GM03348 (cell line): ENCODE measurements at regions not wholly inside any gene's neighbourhood (a gene's known extent, or its start where the extent isn't known, plus 50 kb on each side); places are given as distances from the start of the nearest gene placed in this dataset.

Experiments used
- DNase-seq: peaks from one replicate; pipeline ENCODE4 v3.0.0; 2012; ENCODE audit warnings: low spot score

DNA sequence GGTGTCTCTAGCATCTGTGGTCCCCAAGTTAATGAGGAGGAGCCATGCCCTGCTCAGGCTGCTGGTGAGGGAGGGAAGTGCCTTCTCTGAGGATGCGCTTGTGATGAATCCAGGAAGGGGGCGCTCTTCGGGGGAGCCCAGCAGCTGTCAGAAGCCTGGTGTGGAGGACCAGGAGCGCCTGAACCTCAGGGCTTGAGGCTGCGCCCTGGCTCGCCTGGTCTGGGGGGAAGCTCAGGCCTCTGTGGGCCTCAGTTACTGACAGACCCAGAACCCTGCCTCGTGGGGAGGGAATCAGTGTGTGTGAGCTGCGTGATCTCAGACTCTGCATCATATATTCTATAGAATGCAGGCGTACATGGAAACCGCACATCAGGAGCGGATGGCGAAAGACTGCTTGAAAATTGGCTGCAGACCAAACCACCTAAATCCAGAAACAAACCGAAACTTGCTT is 126.1 kb downstream of the SEC14L1 start:
- no peak for DNase-seq

- no peak for DNase-seq
These were observed 129.2 kb downstream of the SEC14L1 start for GRCh38 chr17:77269696-77270681.

GRCh38 chr17:77271411-77271810 is 130.6 kb downstream of the SEC14L1 start:
- DNase-seq: no peak

DNA sequence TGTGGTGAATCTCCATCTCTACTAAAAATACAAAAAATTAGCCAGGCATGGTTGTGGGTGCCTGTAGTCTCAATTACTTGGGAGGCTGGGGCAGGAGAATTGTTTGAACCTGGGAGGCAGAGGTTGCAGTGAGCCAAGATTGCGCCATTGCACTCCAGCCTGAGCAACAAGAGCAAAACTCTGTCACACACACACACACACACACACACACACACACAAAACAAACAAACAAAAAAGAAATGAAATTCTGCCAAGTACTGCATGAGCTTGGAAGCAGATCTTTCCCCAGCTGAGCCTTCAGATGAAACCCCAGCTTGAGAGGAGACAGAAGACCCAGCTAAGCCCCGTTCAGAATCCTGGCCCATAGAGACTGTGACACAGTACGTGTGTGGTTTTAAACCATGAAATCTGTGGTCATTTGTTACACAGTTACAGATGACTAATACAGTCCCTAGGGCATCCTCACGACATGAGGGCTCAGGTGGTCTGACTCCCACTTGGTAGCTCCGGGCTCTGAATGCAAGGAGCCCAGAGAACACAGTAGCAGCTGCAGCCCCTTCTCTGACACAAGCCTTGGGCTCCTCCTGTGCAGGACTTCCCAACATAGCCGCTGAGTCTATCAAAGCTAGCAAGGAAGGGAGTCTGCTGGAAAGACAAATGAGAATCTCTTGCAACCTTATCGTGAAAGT is 132.8 kb downstream of the SEC14L1 start:
- no peak for DNase-seq

GRCh38 chr17:77274096-77274845 is 133.5 kb downstream of the SEC14L1 start:
- no peak for DNase-seq

GRCh38 chr17:77279448-77280303 is 138.9 kb downstream of the SEC14L1 start:
- no peak for DNase-seq

DNA sequence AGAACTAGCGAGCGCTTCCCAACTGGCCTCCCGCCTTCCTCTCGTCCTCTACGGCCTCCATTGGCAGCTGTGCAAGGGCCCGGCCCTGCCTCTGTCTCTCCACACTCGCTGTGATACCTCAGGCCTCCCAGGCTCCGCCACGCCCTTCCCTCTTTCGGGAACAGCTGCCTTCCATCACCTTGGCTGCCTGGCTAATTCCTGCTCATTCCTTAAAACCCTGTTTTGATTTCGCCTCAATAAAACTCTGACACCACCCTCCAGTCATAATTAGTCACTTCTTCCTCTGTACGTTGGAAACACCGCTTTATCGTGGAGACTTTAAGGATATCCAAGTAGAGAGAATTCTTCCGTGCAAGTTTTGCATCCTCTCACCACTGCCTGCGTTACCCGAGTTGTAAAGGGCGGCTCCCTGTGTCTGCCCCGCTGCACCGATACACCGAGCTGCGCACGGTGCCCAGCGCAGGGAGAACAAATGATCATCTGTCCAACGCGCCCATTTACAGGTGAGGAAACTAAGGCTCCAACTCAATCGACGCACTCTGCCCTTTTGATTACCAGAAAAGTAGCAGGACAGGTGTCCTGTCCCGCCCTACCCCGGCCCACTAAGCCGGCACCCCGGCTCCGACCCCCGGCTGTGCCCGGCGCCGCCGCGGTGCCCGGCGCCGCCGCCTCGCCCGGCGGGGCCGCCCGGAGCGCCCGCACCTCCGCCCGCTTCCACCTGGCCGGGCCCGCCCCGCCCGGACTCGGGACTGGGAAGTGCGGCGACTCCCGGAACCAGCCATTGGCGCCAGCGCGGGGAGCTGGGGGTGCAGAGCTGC is 139.7 kb downstream of the SEC14L1 start:
- no peak for DNase-seq

DNA sequence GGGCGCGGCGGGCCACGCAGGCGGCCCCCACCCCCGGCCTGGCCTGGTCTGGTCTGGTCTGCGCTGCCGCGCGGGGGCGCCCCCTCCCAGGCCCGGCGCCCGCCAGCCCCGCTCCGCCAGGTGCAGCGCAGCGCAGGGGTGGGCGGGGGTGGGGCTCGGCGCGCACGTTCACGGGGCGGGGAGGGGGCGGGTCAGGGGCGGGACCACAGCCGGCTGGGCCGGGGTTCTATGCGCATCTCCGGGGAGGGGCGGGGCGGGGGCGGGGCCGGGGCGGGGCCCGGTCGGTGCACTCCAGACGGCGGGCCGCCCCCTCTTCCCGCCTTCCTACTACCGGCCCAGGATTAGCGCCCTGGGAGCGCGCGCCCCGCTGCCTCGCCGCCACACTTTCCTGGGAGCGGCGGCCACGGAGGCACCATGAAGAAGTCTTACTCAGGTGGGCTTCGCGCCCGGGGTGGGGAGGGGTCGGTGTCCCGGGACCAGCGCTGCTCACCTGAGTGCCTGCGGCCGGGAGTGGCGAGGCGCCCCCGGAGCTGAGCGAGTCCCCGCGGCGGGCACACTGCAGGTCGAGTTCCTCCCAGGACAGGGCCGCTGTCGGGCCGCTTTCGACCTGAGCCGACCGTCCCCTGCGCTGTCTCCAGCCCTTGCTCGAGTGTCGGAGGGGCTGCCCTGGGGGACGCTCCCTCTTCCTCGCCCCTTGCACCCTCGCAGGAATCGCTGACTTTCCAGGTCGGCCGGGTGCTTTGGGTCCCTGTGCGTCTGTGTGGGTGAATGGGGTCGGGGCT is 140.5 kb downstream of the SEC14L1 start:
- peak; percentile 88 for DNase-seq

DNA sequence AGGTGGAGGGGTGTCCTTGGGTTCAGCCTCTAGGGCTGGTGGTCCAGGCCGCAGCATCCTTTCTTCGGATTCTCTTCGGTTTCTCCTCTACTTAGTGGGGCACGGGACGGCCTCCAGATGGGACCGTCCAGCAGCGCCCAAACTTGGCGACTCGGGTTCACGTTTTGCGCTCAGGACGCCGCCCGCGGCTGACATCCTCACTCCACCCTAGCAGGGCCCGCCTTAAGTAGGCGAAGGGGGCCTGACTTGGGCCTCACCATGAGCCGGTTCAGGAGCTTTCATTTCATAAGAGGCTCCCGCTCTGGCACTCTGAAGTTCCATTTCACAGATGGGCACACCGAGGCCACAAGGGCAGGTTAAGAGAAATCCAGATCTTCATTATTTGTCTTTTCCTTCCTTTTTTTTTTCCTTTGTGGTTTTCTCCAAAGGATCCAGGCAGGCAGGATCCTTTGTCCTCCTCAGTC is 141.2 kb downstream of the SEC14L1 start:
- DNase-seq: no peak

DNA sequence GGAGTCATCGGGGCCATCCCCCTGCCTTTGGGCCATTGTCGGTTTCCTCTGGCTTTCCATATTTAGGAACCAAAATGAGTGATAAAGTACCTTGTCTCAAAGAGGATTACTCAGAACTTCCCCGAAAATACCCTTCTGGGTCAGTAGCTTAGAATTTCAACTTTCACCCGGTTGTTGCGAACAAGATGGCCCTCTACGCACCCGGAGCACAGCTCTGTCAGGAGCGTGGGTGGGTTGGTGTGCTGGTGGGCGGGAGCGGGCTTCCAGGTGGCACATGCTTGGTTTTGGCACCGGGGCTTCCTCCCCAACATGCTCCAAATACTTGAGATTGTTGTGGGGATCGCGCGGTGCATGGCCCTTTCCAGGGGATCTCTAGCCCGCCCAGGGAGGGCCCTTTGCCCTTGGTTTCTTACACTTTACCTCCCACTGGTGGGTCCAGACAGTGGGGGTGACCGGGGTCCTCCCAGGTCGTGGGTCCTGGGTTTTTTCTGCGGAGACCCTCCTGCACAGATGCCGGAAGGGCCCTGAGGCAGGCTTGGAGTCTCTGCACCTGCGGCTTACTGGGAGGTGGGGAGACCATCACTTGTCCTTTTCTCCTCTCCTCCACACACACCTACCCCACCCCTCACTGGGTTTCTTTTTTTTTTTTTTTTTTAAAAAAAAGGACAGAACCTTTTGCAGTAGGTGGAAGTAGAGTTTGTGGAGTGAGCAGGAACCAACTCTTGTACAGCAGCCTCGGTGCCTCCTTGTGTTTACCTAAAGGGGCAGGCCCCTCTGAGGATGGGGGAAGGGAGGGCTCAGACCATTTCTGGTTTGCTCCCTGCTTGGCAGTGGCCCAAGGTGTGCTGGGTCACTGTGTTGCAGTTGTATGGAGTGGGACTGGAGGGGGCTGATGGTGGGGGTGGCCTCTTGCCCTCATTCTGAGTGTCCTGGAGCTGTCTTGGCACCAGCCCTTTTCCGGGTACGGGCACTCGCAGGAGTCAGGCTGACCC is 142.1 kb downstream of the SEC14L1 start:
- DNase-seq: no peak

GRCh38 chr17:77284023-77284617 is 143.4 kb downstream of the SEC14L1 start:
- no peak for DNase-seq

GRCh38 chr17:77285594-77286390 is 145.0 kb downstream of the SEC14L1 start:
- peak; percentile 94 for DNase-seq

DNA sequence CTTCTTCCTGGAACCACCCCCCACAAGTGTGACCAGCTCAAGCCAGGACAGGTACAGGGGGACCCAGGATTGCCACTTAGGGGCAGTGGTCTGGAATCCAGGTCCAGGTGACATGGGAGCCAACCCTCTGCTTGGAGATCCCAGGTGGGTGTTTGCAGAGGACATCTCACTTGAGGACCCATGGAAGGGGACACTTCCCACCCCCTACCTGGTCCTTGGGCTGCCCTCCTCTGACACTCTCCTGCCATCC is 145.5 kb downstream of the SEC14L1 start:
- DNase-seq: no peak

DNA sequence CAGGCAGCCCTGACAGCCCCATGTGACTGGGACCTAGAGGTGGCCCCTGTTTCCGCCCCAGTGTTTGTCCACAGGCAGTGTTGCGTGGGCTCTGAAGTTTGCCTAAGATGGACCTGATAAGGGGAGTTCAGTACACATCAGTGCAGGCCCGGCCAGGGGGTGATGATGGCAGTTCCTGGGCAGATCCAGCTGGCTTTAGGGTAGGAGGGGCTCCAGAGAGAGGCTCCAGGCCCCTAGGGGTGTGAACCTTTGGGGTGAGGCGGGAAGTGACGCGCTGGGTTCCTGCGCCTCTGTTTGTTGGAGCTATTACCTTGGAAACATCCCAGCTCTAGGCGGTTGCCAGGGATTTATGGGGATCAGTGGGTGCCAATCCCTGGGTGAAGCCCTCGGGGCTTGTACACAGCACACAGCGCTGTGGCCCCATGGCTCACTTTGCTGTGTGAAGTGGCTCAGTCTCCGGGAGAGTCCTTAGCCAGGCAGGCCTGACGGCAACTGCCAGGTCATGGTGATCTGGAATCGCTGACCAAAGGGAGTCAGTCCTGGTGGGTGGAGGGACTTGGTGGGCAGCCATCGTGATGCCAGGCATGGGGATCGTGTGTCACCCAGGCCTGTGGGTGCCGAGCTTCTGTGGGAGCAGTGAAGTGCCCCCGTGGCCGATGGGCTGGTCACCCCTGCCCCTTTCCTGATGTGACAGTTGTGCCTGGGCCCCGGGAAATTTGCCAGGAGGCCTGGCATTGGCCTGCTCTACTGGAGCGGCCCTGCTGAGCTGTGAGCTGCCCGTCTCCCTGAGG is 146.1 kb downstream of the SEC14L1 start:
- DNase-seq: no peak

- peak; percentile 87 for DNase-seq
These were observed 146.8 kb downstream of the SEC14L1 start for GRCh38 chr17:77287432-77288068.

DNA sequence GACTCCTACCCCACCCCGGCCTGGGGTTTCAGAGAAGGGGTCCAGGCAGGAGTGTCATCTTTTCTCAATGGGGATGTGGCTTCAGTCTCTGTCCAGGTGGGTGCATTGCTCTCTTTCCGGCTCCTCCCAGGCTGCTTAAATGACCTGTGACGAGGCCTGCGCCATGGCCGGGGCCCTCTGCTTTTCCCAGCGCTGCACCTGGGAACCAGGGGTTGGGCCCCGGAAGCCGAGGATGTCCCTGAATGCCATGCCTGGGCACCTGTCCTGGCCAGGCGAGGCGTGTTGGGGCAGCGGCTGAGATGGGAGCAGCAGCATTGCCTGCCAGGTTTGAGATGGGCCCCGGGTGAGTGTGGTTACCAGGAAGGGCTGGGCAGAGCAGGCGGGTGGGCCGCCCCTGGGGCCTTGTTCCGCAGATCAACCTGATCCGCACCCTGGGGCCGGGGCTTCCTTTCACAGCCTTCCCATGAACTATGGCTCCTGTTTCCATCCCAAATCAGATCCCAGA is 147.4 kb downstream of the SEC14L1 start:
- DNase-seq: no peak
